ENCODE measurements at regions not wholly inside any gene's neighbourhood (a gene's known extent, or its start where the extent isn't known, plus 50 kb on each side); places are given as distances from the start of the nearest gene placed in this dataset.

- H3K27ac ChIP-seq: peak overlapping the region; percentile 74
- TF ChIP-seq CTCF (conservative IDR thresholded peaks at IDR 0.05): no peak
These were observed 243.4 kb downstream of the WNT5A start for GRCh38 chr3:55243678-55244077.

- no peak for TF ChIP-seq CTCF (conservative IDR thresholded peaks at IDR 0.05)
- no peak overlapping the region; the same call in 1 of the 2 replicates for H3K27ac ChIP-seq
These were observed 244.2 kb downstream of the WNT5A start for GRCh38 chr3:55242921-55243320.

GRCh38 chr3:55241098-55241497 lies 246.0 kb downstream of the WNT5A start:
- TF ChIP-seq CTCF (conservative IDR thresholded peaks at IDR 0.05): no peak
- H3K27ac ChIP-seq: no peak overlapping the region

- no peak overlapping the region for H3K27ac ChIP-seq
- no peak for TF ChIP-seq CTCF (conservative IDR thresholded peaks at IDR 0.05)
These were observed 251.7 kb downstream of the WNT5A start for GRCh38 chr3:55235416-55235815.

GRCh38 chr3:55226696-55227095 lies 260.4 kb downstream of the WNT5A start:
- TF ChIP-seq CTCF (conservative IDR thresholded peaks at IDR 0.05): no peak
- H3K27ac ChIP-seq: no peak overlapping the region

- H3K27ac ChIP-seq: no peak overlapping the region
- TF ChIP-seq CTCF (conservative IDR thresholded peaks at IDR 0.05): no peak
These were observed 268.5 kb downstream of the WNT5A start for GRCh38 chr3:55218577-55218976.

GRCh38 chr3:55207744-55208143 lies 279.4 kb downstream of the WNT5A start:
- no peak overlapping the region for H3K27ac ChIP-seq
- TF ChIP-seq CTCF (conservative IDR thresholded peaks at IDR 0.05): no peak

- H3K27ac ChIP-seq: no peak overlapping the region
- no peak for TF ChIP-seq CTCF (conservative IDR thresholded peaks at IDR 0.05)
These were observed 278.1 kb upstream of the LRTM1 start for GRCh38 chr3:55205990-55206389.
